ENCODE measurements at regions not wholly inside any gene's neighbourhood (a gene's known extent, or its start where the extent isn't known, plus 50 kb on each side); places are given as distances from the start of the nearest gene placed in this dataset.

DNA sequence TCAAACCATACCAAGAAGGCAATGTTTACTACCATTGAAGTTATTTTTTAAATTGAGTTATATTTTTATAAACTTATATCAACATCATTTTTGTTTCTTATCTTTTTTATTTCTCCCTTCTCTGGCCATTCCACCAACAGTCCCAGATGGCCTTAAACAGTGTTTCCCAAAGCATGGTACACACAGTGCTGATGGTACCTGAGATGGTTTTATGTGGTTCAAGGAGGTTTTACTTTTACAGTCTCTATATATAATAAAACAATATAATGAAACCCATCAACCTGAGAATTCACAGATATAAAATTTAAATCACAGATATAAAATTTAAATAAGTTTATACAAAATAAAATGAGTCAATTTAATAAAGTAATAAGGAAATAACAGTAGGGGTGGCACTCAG lies 65.1 kb upstream of the MSTN start:
- TF ChIP-seq, protein P1, sequence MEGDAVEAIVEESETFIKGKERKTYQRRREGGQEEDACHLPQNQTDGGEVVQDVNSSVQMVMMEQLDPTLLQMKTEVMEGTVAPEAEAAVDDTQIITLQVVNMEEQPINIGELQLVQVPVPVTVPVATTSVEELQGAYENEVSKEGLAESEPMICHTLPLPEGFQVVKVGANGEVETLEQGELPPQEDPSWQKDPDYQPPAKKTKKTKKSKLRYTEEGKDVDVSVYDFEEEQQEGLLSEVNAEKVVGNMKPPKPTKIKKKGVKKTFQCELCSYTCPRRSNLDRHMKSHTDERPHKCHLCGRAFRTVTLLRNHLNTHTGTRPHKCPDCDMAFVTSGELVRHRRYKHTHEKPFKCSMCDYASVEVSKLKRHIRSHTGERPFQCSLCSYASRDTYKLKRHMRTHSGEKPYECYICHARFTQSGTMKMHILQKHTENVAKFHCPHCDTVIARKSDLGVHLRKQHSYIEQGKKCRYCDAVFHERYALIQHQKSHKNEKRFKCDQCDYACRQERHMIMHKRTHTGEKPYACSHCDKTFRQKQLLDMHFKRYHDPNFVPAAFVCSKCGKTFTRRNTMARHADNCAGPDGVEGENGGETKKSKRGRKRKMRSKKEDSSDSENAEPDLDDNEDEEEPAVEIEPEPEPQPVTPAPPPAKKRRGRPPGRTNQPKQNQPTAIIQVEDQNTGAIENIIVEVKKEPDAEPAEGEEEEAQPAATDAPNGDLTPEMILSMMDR (conservative IDR thresholded peaks at IDR 0.05) = no peak
- TF ChIP-seq ZFX (IDR thresholded peaks at IDR 0.05) = no peak
